ENCODE measurements at regions not wholly inside any gene's neighbourhood (a gene's known extent, or its start where the extent isn't known, plus 50 kb on each side); places are given as distances from the start of the nearest gene placed in this dataset.

DNA sequence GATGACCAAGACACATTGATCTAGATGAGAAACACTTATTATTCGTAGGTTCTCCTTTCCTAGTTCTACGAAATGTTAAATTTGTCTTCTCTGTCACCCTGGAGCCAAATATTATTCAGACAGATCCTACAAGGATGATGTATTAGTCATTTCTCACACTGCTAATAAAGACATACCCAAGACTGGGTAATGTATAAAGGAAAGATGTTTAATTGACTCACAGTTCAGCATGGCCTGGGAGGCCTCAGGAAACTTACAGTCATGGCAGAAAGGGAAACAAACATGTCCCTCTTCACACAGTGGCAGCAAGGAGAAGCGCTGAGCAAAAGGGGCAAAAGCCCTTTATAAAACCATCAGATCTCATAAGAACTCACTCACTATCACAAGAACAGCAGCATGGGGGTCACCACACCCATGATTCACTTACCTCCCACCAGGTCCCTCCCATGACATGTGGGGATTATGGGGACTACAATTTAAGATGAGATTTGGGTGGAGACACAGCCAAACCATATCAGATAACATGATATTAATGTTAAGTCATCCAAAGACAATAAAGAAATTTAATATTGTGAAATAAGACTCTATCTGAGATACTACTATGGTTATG lies 1248.8 kb upstream of the SLC10A2 start:
- Histone ChIP-seq H3K4me3 (ENCODE audit: low read depth, low read length, poor library complexity, severe bottlenecking) (no peak overlapping the region), H3K9me2 (ENCODE audit: low read depth, low read length) (no peaks in the 10 kb centered on the region), H2AFZ (ENCODE audit: low read length) (no peak overlapping the region), H3K36me3 (ENCODE audit: insufficient read depth, low read length) (no peaks in the 10 kb centered on the region), H3F3A (ENCODE audit: insufficient read depth, low read length) (no peaks in the 10 kb centered on the region), H3K4me1 (ENCODE audit: insufficient read depth, low read length, severe bottlenecking) (no peaks in the 10 kb centered on the region), H4K20me1 (ENCODE audit: insufficient read depth, low read length) (no peaks in the 10 kb centered on the region), H3K9ac (ENCODE audit: low read length) (no peak overlapping the region), H3K79me2 (ENCODE audit: insufficient read depth, low read length) (no peaks in the 10 kb centered on the region), H3K4me2 (ENCODE audit: low read length) (no peak overlapping the region), H3K27ac (ENCODE audit: low read depth, low read length, poor library complexity, severe bottlenecking) (no peak overlapping the region), H3K9me3 (ENCODE audit: low read length) (no peaks in the 10 kb centered on the region), H3K27me3 (ENCODE audit: insufficient read depth, low read length) (no peaks in the 10 kb centered on the region)
- TF ChIP-seq, protein P1, sequence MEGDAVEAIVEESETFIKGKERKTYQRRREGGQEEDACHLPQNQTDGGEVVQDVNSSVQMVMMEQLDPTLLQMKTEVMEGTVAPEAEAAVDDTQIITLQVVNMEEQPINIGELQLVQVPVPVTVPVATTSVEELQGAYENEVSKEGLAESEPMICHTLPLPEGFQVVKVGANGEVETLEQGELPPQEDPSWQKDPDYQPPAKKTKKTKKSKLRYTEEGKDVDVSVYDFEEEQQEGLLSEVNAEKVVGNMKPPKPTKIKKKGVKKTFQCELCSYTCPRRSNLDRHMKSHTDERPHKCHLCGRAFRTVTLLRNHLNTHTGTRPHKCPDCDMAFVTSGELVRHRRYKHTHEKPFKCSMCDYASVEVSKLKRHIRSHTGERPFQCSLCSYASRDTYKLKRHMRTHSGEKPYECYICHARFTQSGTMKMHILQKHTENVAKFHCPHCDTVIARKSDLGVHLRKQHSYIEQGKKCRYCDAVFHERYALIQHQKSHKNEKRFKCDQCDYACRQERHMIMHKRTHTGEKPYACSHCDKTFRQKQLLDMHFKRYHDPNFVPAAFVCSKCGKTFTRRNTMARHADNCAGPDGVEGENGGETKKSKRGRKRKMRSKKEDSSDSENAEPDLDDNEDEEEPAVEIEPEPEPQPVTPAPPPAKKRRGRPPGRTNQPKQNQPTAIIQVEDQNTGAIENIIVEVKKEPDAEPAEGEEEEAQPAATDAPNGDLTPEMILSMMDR (IDR thresholded peaks at IDR 0.05; ENCODE audit: low read length) = no peak
- no peak for TF ChIP-seq EZH2 (IDR thresholded peaks at IDR 0.05; ENCODE audit: borderline replicate concordance, low read length)

DNA sequence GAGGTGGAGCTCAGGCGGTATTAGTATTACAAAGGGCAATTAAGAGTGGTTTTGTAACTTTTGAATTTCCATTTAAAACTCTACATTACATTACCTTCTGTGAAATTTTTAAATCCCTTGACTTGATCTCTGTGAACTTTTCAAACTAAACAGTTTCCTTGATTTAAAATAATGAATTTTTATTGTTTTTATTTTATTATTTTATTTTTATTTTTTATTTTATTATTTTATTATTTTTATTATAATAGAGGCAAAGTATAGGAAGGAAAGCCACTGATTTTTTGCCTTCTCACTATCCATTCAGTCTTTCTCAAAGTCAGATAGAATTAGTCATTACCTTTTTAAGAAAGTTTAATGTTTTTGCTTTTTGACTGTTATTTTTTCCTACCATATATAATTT lies 1248.1 kb upstream of the SLC10A2 start:
- TF ChIP-seq, protein P1 (IDR thresholded peaks at IDR 0.05; ENCODE audit: low read length) = no peak
- TF ChIP-seq EZH2 (IDR thresholded peaks at IDR 0.05; ENCODE audit: borderline replicate concordance, low read length) = no peak
- Histone ChIP-seq H3F3A (ENCODE audit: insufficient read depth, low read length) (no peaks in the 10 kb centered on the region), H3K4me2 (ENCODE audit: low read length) (no peak overlapping the region), H3K79me2 (ENCODE audit: insufficient read depth, low read length) (no peaks in the 10 kb centered on the region), H2AFZ (ENCODE audit: low read length) (no peak overlapping the region), H3K9me2 (ENCODE audit: low read depth, low read length) (no peaks in the 10 kb centered on the region), H3K9ac (ENCODE audit: low read length) (no peak overlapping the region), H3K9me3 (ENCODE audit: low read length) (no peaks in the 10 kb centered on the region), H3K27ac (ENCODE audit: low read depth, low read length, poor library complexity, severe bottlenecking) (no peak overlapping the region), H3K4me3 (ENCODE audit: low read depth, low read length, poor library complexity, severe bottlenecking) (no peak overlapping the region), H4K20me1 (ENCODE audit: insufficient read depth, low read length) (no peaks in the 10 kb centered on the region), H3K4me1 (ENCODE audit: insufficient read depth, low read length, severe bottlenecking) (no peaks in the 10 kb centered on the region), H3K27me3 (ENCODE audit: insufficient read depth, low read length) (no peaks in the 10 kb centered on the region), H3K36me3 (ENCODE audit: insufficient read depth, low read length) (no peaks in the 10 kb centered on the region)

DNA sequence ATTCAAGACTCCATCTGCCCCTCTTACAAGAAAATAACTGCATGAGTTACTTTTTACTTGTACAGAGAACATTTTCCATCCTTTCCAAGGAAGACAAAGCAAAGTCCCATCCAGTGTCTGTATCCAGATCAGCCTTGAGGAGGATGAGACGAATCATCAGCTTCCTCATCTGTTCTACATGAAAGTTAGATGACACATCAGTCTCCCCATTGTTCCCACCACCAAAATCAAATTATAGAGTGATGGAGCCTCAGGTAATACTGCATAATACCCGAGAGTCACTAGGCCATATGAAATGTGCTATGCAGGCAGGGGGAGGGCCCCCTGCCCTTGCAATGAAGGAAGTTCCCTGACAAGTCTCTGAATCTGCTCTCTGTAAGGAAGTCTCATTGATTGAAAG lies 1244.6 kb upstream of the SLC10A2 start:
- Histone ChIP-seq H3K27me3 (ENCODE audit: insufficient read depth, low read length) (no peaks in the 10 kb centered on the region), H2AFZ (ENCODE audit: low read length) (no peak overlapping the region), H3K36me3 (ENCODE audit: insufficient read depth, low read length) (no peaks in the 10 kb centered on the region), H3K9ac (ENCODE audit: low read length) (no peak overlapping the region), H3K9me3 (ENCODE audit: low read length) (no peaks in the 10 kb centered on the region), H3K27ac (ENCODE audit: low read depth, low read length, poor library complexity, severe bottlenecking) (no peak overlapping the region), H4K20me1 (ENCODE audit: insufficient read depth, low read length) (no peaks in the 10 kb centered on the region), H3K4me1 (ENCODE audit: insufficient read depth, low read length, severe bottlenecking) (no peaks in the 10 kb centered on the region), H3K79me2 (ENCODE audit: insufficient read depth, low read length) (no peaks in the 10 kb centered on the region), H3K4me3 (ENCODE audit: low read depth, low read length, poor library complexity, severe bottlenecking) (no peak overlapping the region), H3K9me2 (ENCODE audit: low read depth, low read length) (no peaks in the 10 kb centered on the region), H3K4me2 (ENCODE audit: low read length) (no peak overlapping the region), H3F3A (ENCODE audit: insufficient read depth, low read length) (no peaks in the 10 kb centered on the region)
- TF ChIP-seq, protein P1 (IDR thresholded peaks at IDR 0.05; ENCODE audit: low read length) = no peak
- TF ChIP-seq EZH2 (IDR thresholded peaks at IDR 0.05; ENCODE audit: borderline replicate concordance, low read length) = no peak
